ENCODE measurements at regions not wholly inside any gene's neighbourhood (a gene's known extent, or its start where the extent isn't known, plus 50 kb on each side); places are given as distances from the start of the nearest gene placed in this dataset.

DNA sequence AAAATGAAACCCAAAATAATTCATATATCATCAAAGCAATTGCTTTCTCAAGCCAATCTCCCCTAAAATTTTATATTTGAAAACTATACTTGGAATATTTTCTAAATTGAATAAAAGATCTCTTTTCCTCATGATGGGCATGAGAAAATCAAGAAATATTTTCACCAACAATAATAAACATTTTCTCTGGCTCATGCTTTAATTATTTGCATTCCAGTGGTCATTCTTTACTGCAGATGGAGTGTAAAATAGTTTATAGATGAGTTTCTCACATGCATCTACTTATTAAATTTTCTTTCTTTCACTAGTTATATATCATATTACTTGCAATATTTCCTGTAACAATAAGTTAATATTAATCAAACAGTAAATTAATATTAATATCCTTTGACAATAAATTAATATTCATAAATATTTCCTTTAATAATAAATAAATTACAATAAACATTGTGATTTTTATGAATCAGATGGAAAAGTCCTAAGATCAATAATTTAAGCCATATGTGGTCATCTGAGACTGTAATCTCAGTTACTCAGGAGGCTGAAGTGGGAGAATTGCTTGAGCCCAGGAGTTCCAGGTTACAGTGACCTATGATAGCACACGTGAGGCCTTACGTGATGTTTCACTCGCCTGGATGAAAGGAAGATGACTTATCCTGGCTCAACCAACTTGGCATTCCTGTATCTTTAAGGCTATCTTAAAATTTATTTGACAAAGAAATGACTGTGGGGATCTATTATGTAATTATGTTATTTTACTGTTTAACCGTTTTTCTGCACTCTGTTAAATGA lies 958.8 kb downstream of the ZPLD1 start:
- WGBS, 2 donors = 84 to 88% methylated on average over 4 of the region's 4 CpGs
- H3K27ac ChIP-seq (ENCODE audit: low read depth in 1 of 2, low read length in 1 of 2) = no peak overlapping the region

DNA sequence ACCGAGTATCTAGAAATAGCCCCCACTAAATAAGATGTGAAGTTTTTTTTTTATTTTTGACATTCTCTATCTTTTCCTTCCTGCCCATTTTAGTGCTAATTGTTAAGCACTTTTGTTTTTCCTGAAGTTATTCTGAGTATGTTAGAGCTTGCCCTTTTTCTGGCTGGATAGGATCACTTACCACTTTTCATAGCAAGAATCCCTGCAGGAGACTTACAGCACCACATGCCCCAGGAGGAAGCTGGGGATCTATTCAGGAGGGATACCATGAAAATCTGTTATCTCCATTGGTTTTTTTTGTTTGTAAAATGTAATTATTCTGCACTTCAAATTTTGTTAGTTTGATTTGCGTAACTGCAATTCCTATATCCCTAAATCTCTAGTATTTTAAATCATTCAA lies 968.4 kb downstream of the ZPLD1 start:
- H3K4me1 ChIP-seq (ENCODE audit: control insufficient read depth in 5 of 5, insufficient read depth in 5 of 5, low read length in 5 of 5) = no peaks in the 10 kb centered on the region
- 81 to 85% methylated on average over 2 of the region's 2 CpGs for WGBS, 2 donors
- no peak overlapping the region for H3K9ac ChIP-seq (ENCODE audit: insufficient read depth in 1 of 2, low read length in 2 of 2)
- peaks cover 0 to 2% (median 0%) of the 10 kb centered on the region in 4 donors for H3K9me3 ChIP-seq (ENCODE audit: control insufficient read depth in 4 of 4, insufficient read depth in 3 of 4, low read length in 3 of 4)
- no peaks in the 10 kb centered on the region for H3K27me3 ChIP-seq (ENCODE audit: control insufficient read depth in 3 of 3, insufficient read depth in 3 of 3, low read length in 2 of 3)
- TF ChIP-seq, protein P1, sequence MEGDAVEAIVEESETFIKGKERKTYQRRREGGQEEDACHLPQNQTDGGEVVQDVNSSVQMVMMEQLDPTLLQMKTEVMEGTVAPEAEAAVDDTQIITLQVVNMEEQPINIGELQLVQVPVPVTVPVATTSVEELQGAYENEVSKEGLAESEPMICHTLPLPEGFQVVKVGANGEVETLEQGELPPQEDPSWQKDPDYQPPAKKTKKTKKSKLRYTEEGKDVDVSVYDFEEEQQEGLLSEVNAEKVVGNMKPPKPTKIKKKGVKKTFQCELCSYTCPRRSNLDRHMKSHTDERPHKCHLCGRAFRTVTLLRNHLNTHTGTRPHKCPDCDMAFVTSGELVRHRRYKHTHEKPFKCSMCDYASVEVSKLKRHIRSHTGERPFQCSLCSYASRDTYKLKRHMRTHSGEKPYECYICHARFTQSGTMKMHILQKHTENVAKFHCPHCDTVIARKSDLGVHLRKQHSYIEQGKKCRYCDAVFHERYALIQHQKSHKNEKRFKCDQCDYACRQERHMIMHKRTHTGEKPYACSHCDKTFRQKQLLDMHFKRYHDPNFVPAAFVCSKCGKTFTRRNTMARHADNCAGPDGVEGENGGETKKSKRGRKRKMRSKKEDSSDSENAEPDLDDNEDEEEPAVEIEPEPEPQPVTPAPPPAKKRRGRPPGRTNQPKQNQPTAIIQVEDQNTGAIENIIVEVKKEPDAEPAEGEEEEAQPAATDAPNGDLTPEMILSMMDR (IDR thresholded peaks at IDR 0.05; ENCODE audit: control extremely low read depth, extremely low read depth) = no peak
- ATAC-seq (ENCODE audit: insufficient read depth, low FRiP score) (no peak), DNase-seq (no peak)
- no peaks in the 10 kb centered on the region for H3K36me3 ChIP-seq (ENCODE audit: control insufficient read depth in 4 of 4, insufficient read depth in 4 of 4, low read length in 4 of 4)
- no peak overlapping the region for H3K4me3 ChIP-seq
- H3K27ac ChIP-seq (ENCODE audit: low read depth in 1 of 2, low read length in 1 of 2) = no peak overlapping the region

More for the DNA sequence above, 958.8 kb downstream of the ZPLD1 start:
- H3K4me1 ChIP-seq (ENCODE audit: control insufficient read depth in 5 of 5, insufficient read depth in 5 of 5, low read length in 5 of 5) = no peaks in the 10 kb centered on the region
- H3K4me3 ChIP-seq = no peak overlapping the region
- no peak overlapping the region for H3K9ac ChIP-seq (ENCODE audit: insufficient read depth in 1 of 2, low read length in 2 of 2)
- TF ChIP-seq, protein P1 (IDR thresholded peaks at IDR 0.05; ENCODE audit: control extremely low read depth, extremely low read depth) = no peak
- no peaks in the 10 kb centered on the region for H3K9me3 ChIP-seq (ENCODE audit: control insufficient read depth in 4 of 4, insufficient read depth in 3 of 4, low read length in 3 of 4)
- ATAC-seq (ENCODE audit: insufficient read depth, low FRiP score) (no peak), DNase-seq (no peak)
- no peaks in the 10 kb centered on the region for H3K36me3 ChIP-seq (ENCODE audit: control insufficient read depth in 4 of 4, insufficient read depth in 4 of 4, low read length in 4 of 4)
- H3K27me3 ChIP-seq (ENCODE audit: control insufficient read depth in 3 of 3, insufficient read depth in 3 of 3, low read length in 2 of 3) = no peaks in the 10 kb centered on the region

DNA sequence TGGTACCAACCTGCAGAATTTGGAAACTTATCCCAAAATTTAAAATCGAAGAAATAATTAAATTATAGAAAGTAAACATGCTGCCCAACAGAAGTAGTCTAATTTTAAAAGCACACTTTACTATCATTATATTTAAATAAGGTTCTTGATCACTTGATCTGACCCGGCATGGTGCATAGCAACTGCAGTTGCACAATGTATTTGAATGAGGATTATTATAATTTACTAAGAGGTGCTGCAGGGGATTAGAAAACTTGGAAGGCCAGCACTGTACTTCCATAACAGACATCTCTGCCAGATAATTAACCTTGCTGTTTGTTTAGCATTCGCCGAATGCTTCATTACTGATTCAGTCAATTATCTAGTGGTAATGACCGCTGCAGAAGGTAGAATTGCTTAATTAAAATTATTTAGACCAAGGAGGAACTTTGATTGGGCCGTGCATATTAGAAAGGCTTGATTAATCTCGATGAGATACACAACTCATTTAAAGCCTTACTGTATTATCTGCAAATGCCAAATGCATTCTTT lies 971.6 kb downstream of the ZPLD1 start:
- TF ChIP-seq, protein P1 (IDR thresholded peaks at IDR 0.05; ENCODE audit: control extremely low read depth, extremely low read depth) = no peak
- no peaks in the 10 kb centered on the region for H3K4me1 ChIP-seq (ENCODE audit: control insufficient read depth in 5 of 5, insufficient read depth in 5 of 5, low read length in 5 of 5)
- H3K27me3 ChIP-seq (ENCODE audit: control insufficient read depth in 3 of 3, insufficient read depth in 3 of 3, low read length in 2 of 3) = no peaks in the 10 kb centered on the region
- H3K36me3 ChIP-seq (ENCODE audit: control insufficient read depth in 4 of 4, insufficient read depth in 4 of 4, low read length in 4 of 4) = no peaks in the 10 kb centered on the region
- peaks cover 0 to 2% (median 0%) of the 10 kb centered on the region in 4 donors for H3K9me3 ChIP-seq (ENCODE audit: control insufficient read depth in 4 of 4, insufficient read depth in 3 of 4, low read length in 3 of 4)
- no peak overlapping the region for H3K4me3 ChIP-seq
- ATAC-seq (ENCODE audit: insufficient read depth, low FRiP score) (no peak), DNase-seq (no peak)
- no peak overlapping the region for H3K9ac ChIP-seq (ENCODE audit: insufficient read depth in 1 of 2, low read length in 2 of 2)
- 85 to 91% methylated on average over 7 of the region's 7 CpGs for WGBS, 2 donors
- H3K27ac ChIP-seq (ENCODE audit: low read depth in 1 of 2, low read length in 1 of 2) = no peak overlapping the region

All from lung (tissue), 11 donors.